ENCODE measurements at regions not wholly inside any gene's neighbourhood (a gene's known extent, or its start where the extent isn't known, plus 50 kb on each side); places are given as distances from the start of the nearest gene placed in this dataset.

DNA sequence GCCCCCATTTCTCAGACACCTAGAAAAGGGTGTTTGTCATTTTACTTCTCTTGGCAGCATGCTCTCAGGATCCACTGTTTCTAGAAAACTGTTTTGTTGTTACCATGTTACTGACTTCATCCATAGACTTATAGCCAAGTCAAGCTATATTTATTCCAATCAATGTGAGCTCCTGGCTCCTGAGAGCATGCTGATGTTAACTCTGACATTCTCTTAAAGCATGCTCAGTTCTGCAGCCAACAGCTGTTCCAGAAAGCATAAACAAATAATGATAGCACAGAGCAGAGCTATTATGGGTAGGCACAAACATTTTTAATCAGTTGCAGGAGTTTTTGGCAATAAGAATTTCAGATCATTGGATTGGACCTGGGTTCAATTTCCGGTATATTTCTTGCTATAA is 92.4 kb upstream of the CEP85L start:
- WGBS, 2 donors = 24 to 58% methylated on average over 1 of the region's 1 CpG
- no peak for DNase-seq (ENCODE audit: low spot score in 2 of 2)
- intact Hi-C loops (cut with DNase I; ENCODE audit: low total_unique reads) = no loop called here
- H3K4me3 ChIP-seq (ENCODE audit: low read depth, poor library complexity, severe bottlenecking) = no peak overlapping the region
- TF ChIP-seq, protein P1, sequence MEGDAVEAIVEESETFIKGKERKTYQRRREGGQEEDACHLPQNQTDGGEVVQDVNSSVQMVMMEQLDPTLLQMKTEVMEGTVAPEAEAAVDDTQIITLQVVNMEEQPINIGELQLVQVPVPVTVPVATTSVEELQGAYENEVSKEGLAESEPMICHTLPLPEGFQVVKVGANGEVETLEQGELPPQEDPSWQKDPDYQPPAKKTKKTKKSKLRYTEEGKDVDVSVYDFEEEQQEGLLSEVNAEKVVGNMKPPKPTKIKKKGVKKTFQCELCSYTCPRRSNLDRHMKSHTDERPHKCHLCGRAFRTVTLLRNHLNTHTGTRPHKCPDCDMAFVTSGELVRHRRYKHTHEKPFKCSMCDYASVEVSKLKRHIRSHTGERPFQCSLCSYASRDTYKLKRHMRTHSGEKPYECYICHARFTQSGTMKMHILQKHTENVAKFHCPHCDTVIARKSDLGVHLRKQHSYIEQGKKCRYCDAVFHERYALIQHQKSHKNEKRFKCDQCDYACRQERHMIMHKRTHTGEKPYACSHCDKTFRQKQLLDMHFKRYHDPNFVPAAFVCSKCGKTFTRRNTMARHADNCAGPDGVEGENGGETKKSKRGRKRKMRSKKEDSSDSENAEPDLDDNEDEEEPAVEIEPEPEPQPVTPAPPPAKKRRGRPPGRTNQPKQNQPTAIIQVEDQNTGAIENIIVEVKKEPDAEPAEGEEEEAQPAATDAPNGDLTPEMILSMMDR (IDR thresholded peaks at IDR 0.05) = no peak
- no peak for TF ChIP-seq POLR2A (IDR thresholded peaks at IDR 0.05)

DNA sequence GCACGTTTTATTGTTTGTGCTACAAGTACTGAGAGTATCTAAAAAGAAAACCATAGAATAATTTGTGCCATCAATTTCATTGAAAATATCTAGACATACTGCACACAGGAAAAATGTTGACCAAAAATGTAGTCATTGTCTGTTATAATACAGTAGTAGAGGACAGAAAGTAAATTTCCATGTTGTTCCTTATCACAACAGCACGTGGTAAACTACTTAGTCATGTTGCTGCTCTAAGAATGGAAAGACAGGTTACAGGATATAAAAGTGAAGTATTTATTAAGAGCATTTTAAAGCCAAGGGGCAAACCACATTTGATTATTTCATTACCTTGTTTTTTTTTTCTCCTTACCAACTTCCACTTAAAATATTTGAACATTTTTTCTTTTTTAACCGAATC is 89.0 kb upstream of the CEP85L start:
- no peak for DNase-seq (ENCODE audit: low spot score in 2 of 2)
- TF ChIP-seq, protein P1 (IDR thresholded peaks at IDR 0.05) = no peak
- TF ChIP-seq POLR2A (IDR thresholded peaks at IDR 0.05) = no peak
- H3K4me3 ChIP-seq (ENCODE audit: low read depth, poor library complexity, severe bottlenecking) = no peak overlapping the region
- 44 to 54% methylated on average over 3 of the region's 3 CpGs for WGBS, 2 donors
- intact Hi-C loops (cut with DNase I; ENCODE audit: low total_unique reads) = no loop called here

GRCh38 chr6:118739696-118740353 is 88.4 kb upstream of the CEP85L start:
- 47 to 51% methylated on average over 2 of the region's 2 CpGs for WGBS, 2 donors

GRCh38 chr6:118736440-118736839 is 85.0 kb upstream of the CEP85L start:
- intact Hi-C loops (cut with DNase I; ENCODE audit: low total_unique reads) = no loop called here
- no peak overlapping the region for H3K4me3 ChIP-seq (ENCODE audit: low read depth, poor library complexity, severe bottlenecking)
- no peak for DNase-seq (ENCODE audit: low spot score in 2 of 2)
- 91 to 93% methylated on average over 4 of the region's 4 CpGs for WGBS, 2 donors
- TF ChIP-seq, protein P1 (IDR thresholded peaks at IDR 0.05) = no peak
- TF ChIP-seq POLR2A (IDR thresholded peaks at IDR 0.05) = no peak

More at GRCh38 chr6:118739696-118740353, 88.4 kb upstream of the CEP85L start:
- no peak overlapping the region for H3K4me3 ChIP-seq (ENCODE audit: low read depth, poor library complexity, severe bottlenecking)
- intact Hi-C loops (cut with DNase I; ENCODE audit: low total_unique reads) = no loop called here
- TF ChIP-seq, protein P1 (IDR thresholded peaks at IDR 0.05) = no peak
- TF ChIP-seq POLR2A (IDR thresholded peaks at IDR 0.05) = no peak
- DNase-seq (ENCODE audit: low spot score in 2 of 2) = no peak

DNA sequence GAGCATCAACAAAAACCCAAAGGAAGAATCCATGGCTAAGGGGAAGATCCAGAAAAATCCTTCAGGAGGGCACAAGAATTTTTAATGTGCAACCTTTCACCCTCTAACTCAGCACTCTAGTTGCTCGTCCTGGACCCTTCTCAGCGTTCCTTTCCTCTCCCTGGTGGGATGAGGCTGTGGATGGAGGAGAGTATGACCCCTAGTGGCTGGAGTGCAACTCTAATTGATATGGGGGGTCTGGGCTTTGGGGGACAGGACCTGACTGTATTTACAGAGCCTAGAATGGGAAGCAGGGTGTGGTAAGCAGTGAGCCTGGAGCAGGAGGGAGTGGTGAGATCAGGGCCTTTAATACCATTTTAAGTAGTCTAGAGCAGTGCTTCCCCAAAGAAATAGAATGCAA is 83.9 kb upstream of the CEP85L start:
- TF ChIP-seq POLR2A (IDR thresholded peaks at IDR 0.05) = no peak
- TF ChIP-seq, protein P1 (IDR thresholded peaks at IDR 0.05) = no peak
- intact Hi-C loops (cut with DNase I; ENCODE audit: low total_unique reads) = no loop called here
- no peak for DNase-seq (ENCODE audit: low spot score in 2 of 2)
- 41 to 62% methylated on average over 2 of the region's 2 CpGs for WGBS, 2 donors
- H3K4me3 ChIP-seq (ENCODE audit: low read depth, poor library complexity, severe bottlenecking) = no peak overlapping the region

GRCh38 chr6:118725944-118726343 is 74.6 kb upstream of the CEP85L start:
- H3K4me3 ChIP-seq (ENCODE audit: low read depth, poor library complexity, severe bottlenecking) = no peak overlapping the region
- TF ChIP-seq, protein P1 (IDR thresholded peaks at IDR 0.05) = no peak
- no peak for TF ChIP-seq POLR2A (IDR thresholded peaks at IDR 0.05)
- WGBS, 2 donors = 85 to 88% methylated on average over 5 of the region's 5 CpGs
- intact Hi-C loops (cut with DNase I; ENCODE audit: low total_unique reads) = no loop called here
- no peak for DNase-seq (ENCODE audit: low spot score in 2 of 2)
